H1 (cell line): ENCODE measurements at regions not wholly inside any gene's neighbourhood (a gene's known extent, or its start where the extent isn't known, plus 50 kb on each side); places are given as distances from the start of the nearest gene placed in this dataset.

Source experiments
- CTCF ChIA-PET: fragments of 300-600 bp; sonication (Branson Sonifier 250); formaldehyde crosslinking; loops from one replicate; lab custom pipeline; 2021; ENCODE audit not compliant: partially characterized antibody; lab: Charles Lee
- POLR2A ChIA-PET: fragments of 300-600 bp; sonication (Branson Sonifier 250); formaldehyde crosslinking; loops from one replicate; lab custom pipeline; 2021; ENCODE audit warnings: inconsistent platforms; ENCODE audit not compliant: partially characterized antibody; lab: Charles Lee
- DNase-seq, 2 experiments: peaks; one replicate each; pipeline versions ENCODE4 v3.0.0 to v3.0.0-alpha.2; 2010 to 2022; ENCODE audit warnings: low spot score in 2 of 2, low read depth in 1 of 2, mixed read lengths in 1 of 2
- FAIRE-seq: peaks from 2 replicates; lab custom pipeline; 2011; peaks lifted over from hg19 to GRCh38; lab: Jason Lieb, UNC
- H2AFZ ChIP-seq: 2 replicates; pipeline ENCODE4 v1.8.1; 2012; ENCODE audit warnings: low read length, inconsistent platforms
- H2AK5ac ChIP-seq: 2 replicates; pipeline ENCODE4 v1.6.1; 2013; ENCODE audit warnings: low read depth, low read length
- H2BK120ac ChIP-seq: replicated peaks from 2 replicates; pipeline ENCODE3; 2013; ENCODE audit warnings: low read depth, low read length, inconsistent platforms
- H2BK12ac ChIP-seq: 2 replicates; pipeline ENCODE4 v1.6.1; 2013; ENCODE audit warnings: low read depth, low read length
- H2BK15ac ChIP-seq: 2 replicates; pipeline ENCODE4 v1.6.1; 2013; ENCODE audit warnings: low read length
- H2BK20ac ChIP-seq: 2 replicates; pipeline ENCODE4 v1.6.1; 2013; ENCODE audit warnings: low read length
- H2BK5ac ChIP-seq: 2 replicates; pipeline ENCODE4 v1.6.1; 2013; ENCODE audit warnings: low read depth, low read length
- H3K14ac ChIP-seq: 2 replicates; pipeline ENCODE4 v1.6.1; 2013; ENCODE audit warnings: inconsistent platforms; ENCODE audit not compliant: insufficient read length
- H3K18ac ChIP-seq: 2 replicates; pipeline ENCODE4 v1.6.1; 2013; ENCODE audit warnings: low read length; ENCODE audit errors: extremely low read depth
- H3K23ac ChIP-seq: 2 replicates; pipeline ENCODE4 v1.6.1; 2013; ENCODE audit warnings: inconsistent platforms; ENCODE audit not compliant: insufficient read length
- H3K23me2 ChIP-seq: 2 replicates; pipeline ENCODE4 v1.6.1; 2013; ENCODE audit warnings: low read depth, low read length
- H3K27ac ChIP-seq: 2 replicates; pipeline ENCODE4 v1.6.1; 2011; ENCODE audit warnings: low read depth, low read length, inconsistent platforms
- H3K27me3 ChIP-seq, 4 experiments: replicated peaks in 1 of 4; 1 replicate in 1 of 4; 2 replicates in 3 of 4; pipeline versions ENCODE4 v1.6.1 to v1.8.1; 2011 to 2013; ENCODE audit warnings: low read length in 3 of 4, mild to moderate bottlenecking in 3 of 4, inconsistent platforms in 2 of 4, mixed read lengths in 2 of 4, moderate library complexity in 1 of 4; ENCODE audit not compliant: control insufficient read depth in 3 of 4, insufficient read depth in 3 of 4; ENCODE audit errors: extremely low read depth in 1 of 4
- H3K36me3 ChIP-seq, 4 experiments: 2 replicates each; pipeline versions ENCODE4 v1.6.1 to v1.8.1; 2011 to 2013; ENCODE audit warnings: mild to moderate bottlenecking in 4 of 4, low read length in 3 of 4, moderate library complexity in 2 of 4, control low read depth in 1 of 4, inconsistent platforms in 1 of 4; ENCODE audit not compliant: insufficient read depth in 4 of 4, control insufficient read depth in 2 of 4
- H3K4ac ChIP-seq: replicated peaks from 2 replicates; pipeline ENCODE3; 2013; ENCODE audit warnings: low read length, low read depth, mixed read lengths, inconsistent platforms; ENCODE audit not compliant: insufficient read length
- H3K4me1 ChIP-seq, 4 experiments: replicated peaks in 1 of 4; 1 replicate in 1 of 4; 2 replicates in 3 of 4; pipeline versions ENCODE4 v1.6.1 to v1.8.1; 2011 to 2013; ENCODE audit warnings: low read length in 3 of 4, inconsistent platforms in 2 of 4, mixed read lengths in 1 of 4; ENCODE audit not compliant: insufficient read depth in 4 of 4, control insufficient read depth in 3 of 4
- H3K4me2 ChIP-seq, 2 experiments: 2 replicates each; pipeline versions ENCODE4 v1.6.1 to v1.8.1; 2011 to 2013; ENCODE audit warnings: low read depth in 2 of 2, low read length in 2 of 2, control low read depth in 1 of 2, inconsistent platforms in 1 of 2, mild to moderate bottlenecking in 1 of 2; ENCODE audit not compliant: insufficient read depth in 1 of 2
- H3K4me3 ChIP-seq, 4 experiments: fragments of 200-600, 300-600 bp in 1 of 4; sonication (generic), shearing (Covaris generic), sonication (Bioruptor Twin) in 1 of 4; 2 replicates each; pipeline versions ENCODE4 v1.5.1 to v1.8.1; 2011 to 2016; ENCODE audit warnings: low read length in 4 of 4, low read depth in 3 of 4, control low read depth in 2 of 4, inconsistent platforms in 2 of 4, mild to moderate bottlenecking in 2 of 4, mixed read lengths in 1 of 4, moderate library complexity in 1 of 4; ENCODE audit not compliant: insufficient read depth in 2 of 4; ENCODE audit errors: extremely low read depth in 1 of 4
- H3K56ac ChIP-seq: replicated peaks from 2 replicates; pipeline ENCODE3; 2013; ENCODE audit warnings: low read depth, mild to moderate bottlenecking, mixed read lengths, low read length, inconsistent platforms; ENCODE audit not compliant: insufficient read length
- H3K79me1 ChIP-seq: 2 replicates; pipeline ENCODE4 v1.6.1; 2013; ENCODE audit warnings: low read depth, low read length, control low read depth
- H3K79me2 ChIP-seq, 2 experiments: 2 replicates each; pipeline versions ENCODE4 v1.6.1 to v1.8.1; 2012 to 2013; ENCODE audit warnings: low read length in 2 of 2, mild to moderate bottlenecking in 2 of 2, inconsistent platforms in 1 of 2; ENCODE audit not compliant: insufficient read depth in 2 of 2, control insufficient read depth in 1 of 2
- H3K9ac ChIP-seq, 4 experiments: replicated peaks in 1 of 4; 1 replicate in 1 of 4; 2 replicates in 3 of 4; pipeline versions ENCODE4 v1.6.1 to v1.8.1; 2011 to 2013; ENCODE audit warnings: low read depth in 3 of 4, low read length in 3 of 4, control low read depth in 2 of 4, mild to moderate bottlenecking in 2 of 4, moderate library complexity in 2 of 4, inconsistent platforms in 1 of 4; ENCODE audit errors: extremely low read depth in 1 of 4
- H3K9me3 ChIP-seq, 2 experiments: 2 replicates each; pipeline versions ENCODE4 v1.6.1 to v1.8.1; 2012 to 2013; ENCODE audit warnings: mild to moderate bottlenecking in 2 of 2, moderate library complexity in 2 of 2, control low read depth in 1 of 2, inconsistent platforms in 1 of 2, low read depth in 1 of 2, low read length in 1 of 2, mixed read lengths in 1 of 2; ENCODE audit not compliant: insufficient read depth in 2 of 2
- H4K20me1 ChIP-seq, 2 experiments: replicated peaks in 1 of 2; 2 replicates each; pipeline versions ENCODE3 to v1.8.1; 2011 to 2013; ENCODE audit warnings: inconsistent platforms in 2 of 2, low read length in 2 of 2, mild to moderate bottlenecking in 1 of 2; ENCODE audit not compliant: insufficient read depth in 2 of 2, control insufficient read depth in 1 of 2
- H4K5ac ChIP-seq: 2 replicates; pipeline ENCODE4 v1.6.1; 2013; ENCODE audit warnings: low read length, low read depth, mixed read lengths, inconsistent platforms; ENCODE audit not compliant: insufficient read length
- H4K8ac ChIP-seq: 2 replicates; pipeline ENCODE4 v1.8.0; 2013; ENCODE audit warnings: mild to moderate bottlenecking, moderate library complexity, low read length, inconsistent platforms; ENCODE audit not compliant: insufficient read depth; ENCODE audit errors: extremely low read depth
- H4K91ac ChIP-seq: replicated peaks from 2 replicates; pipeline ENCODE3; 2013; ENCODE audit warnings: low read length, mixed read lengths, inconsistent platforms; ENCODE audit not compliant: insufficient read length
- BACH1 ChIP-seq: IDR thresholded peaks from 2 replicates; pipeline ENCODE4 v1.6.1; 2012; ENCODE audit warnings: low read length, improper control_type of control experiment
- CEBPB ChIP-seq: IDR thresholded peaks from 2 replicates; pipeline ENCODE4 v1.6.1; 2012; ENCODE audit warnings: low read depth, low read length
- CHD2 ChIP-seq: IDR thresholded peaks from 2 replicates; pipeline ENCODE4 v1.6.1; 2012; ENCODE audit warnings: low read length, improper control_type of control experiment
- JUN ChIP-seq: IDR thresholded peaks from 2 replicates; pipeline ENCODE4 v1.6.1; 2011; ENCODE audit warnings: low read depth, mild to moderate bottlenecking, improper control_type of control experiment, low read length
- KDM4A ChIP-seq: IDR thresholded peaks from one replicate; pipeline ENCODE4 v1.7.1; 2012; ENCODE audit warnings: low read depth, mild to moderate bottlenecking, moderate library complexity, low read length, inconsistent platforms; ENCODE audit not compliant: severe bottlenecking
- POLR2AphosphoS5 ChIP-seq: IDR thresholded peaks from 2 replicates; pipeline ENCODE4 v1.6.1; 2011; ENCODE audit warnings: low read depth, low read length
- WGBS, 2 experiments: shearing (Covaris generic) in 1 of 2; methylation state at CpG; one replicate each; pipeline versions ENCODE4 v1.1.6 to v1.1.7; 2013 to 2015; ENCODE audit warnings: low lambda C conversion rate in 2 of 2, mixed read lengths in 2 of 2, inconsistent platforms in 1 of 2, low coverage in 1 of 2, missing lambda C conversion rate in 1 of 2; ENCODE audit not compliant: insufficient replicate concordance in 2 of 2, insufficient coverage in 1 of 2, insufficient read length in 1 of 2; ENCODE audit errors: extremely low coverage in 1 of 2, missing lambda C conversion rate in 1 of 2; 5-methylcytosine and 5-hydroxymethylcytosine counted together

DNA sequence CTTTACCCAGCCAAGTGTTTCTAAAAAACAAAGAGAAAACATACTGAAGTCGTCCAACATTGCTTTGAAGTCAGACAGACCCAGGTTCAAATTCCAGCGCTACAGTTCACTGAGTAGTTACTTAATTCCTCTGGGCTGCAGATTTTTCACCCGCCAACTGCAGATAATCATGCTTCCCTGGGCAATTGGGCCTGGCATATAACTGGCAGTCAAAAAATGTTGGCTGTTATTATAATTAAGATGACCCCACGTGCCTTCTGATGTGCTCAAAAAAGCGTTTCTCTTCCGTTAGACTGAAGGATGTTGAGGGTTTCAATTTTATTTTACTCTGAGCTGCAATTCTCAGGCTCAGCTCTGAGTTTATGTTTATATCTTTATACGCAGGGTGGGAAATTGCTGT lies 156.1 kb upstream of the CITED2 start:
- H2AK5ac ChIP-seq = no peak overlapping the region
- ChIA-PET POLR2A (no interaction called here), CTCF (no interaction called here)
- H3K14ac ChIP-seq = no peak overlapping the region
- no peaks in the 10 kb centered on the region for H3K79me2 ChIP-seq
- no peak overlapping the region for H3K4me3 ChIP-seq
- H3K56ac ChIP-seq = no peak overlapping the region
- no peak overlapping the region for H4K8ac ChIP-seq
- no peaks in the 10 kb centered on the region for H3K23me2 ChIP-seq
- no peaks in the 10 kb centered on the region; a peak in 1 of 4 replicates for H3K9me3 ChIP-seq
- no peak overlapping the region for H4K5ac ChIP-seq
- DNase-seq (no peak), FAIRE-seq (no peak)
- no peaks in the 10 kb centered on the region for H3K4me1 ChIP-seq
- no peak overlapping the region for H2BK20ac ChIP-seq
- no peak overlapping the region for H2BK120ac ChIP-seq
- H3K9ac ChIP-seq = no peak overlapping the region
- H3K4ac ChIP-seq = no peak overlapping the region
- H3K27ac ChIP-seq = no peak overlapping the region
- H2BK12ac ChIP-seq = no peak overlapping the region
- no peak overlapping the region for H2AFZ ChIP-seq
- H3K4me2 ChIP-seq = no peak overlapping the region
- H2BK15ac ChIP-seq = no peak overlapping the region
- 0 out of 8 replicates have a peak, but pooled peaks cover 0 to 2% (median 0%) of the 10 kb centered on the region in 4 experiments for H3K36me3 ChIP-seq
- WGBS, 2 experiments = 89% methylated on average over 7 of the region's 7 CpGs; no CpG with 5 or more reads in 1 of the 2 experiments
- no peaks in the 10 kb centered on the region for H3K27me3 ChIP-seq
- H4K91ac ChIP-seq = no peak overlapping the region
- H3K79me1 ChIP-seq = no peaks in the 10 kb centered on the region
- H4K20me1 ChIP-seq = no peaks in the 10 kb centered on the region
- TF ChIP-seq KDM4A (no peak), CHD2 (no peak), JUN (no peak), POLR2AphosphoS5 (no peak), CEBPB (no peak), BACH1 (no peak)
- TF ChIP-seq, all 59 proteins: peak for 0
- H2BK5ac ChIP-seq = no peak overlapping the region
- no peak overlapping the region for H3K23ac ChIP-seq
- no peak overlapping the region for H3K18ac ChIP-seq
